Cardiac muscle cell (in vitro differentiated cells and primary cell): ENCODE measurements at regions not wholly inside any gene's neighbourhood (a gene's known extent, or its start where the extent isn't known, plus 50 kb on each side); places are given as distances from the start of the nearest gene placed in this dataset.

ENCODE experiments used
- DNase-seq, 2 donors: peaks; one replicate each; pipeline versions ENCODE4 v3.0.0 to v3.0.0-alpha.2; 2010 to 2017; ENCODE audit warnings: low read depth in 1 of 2, low spot score in 1 of 2
- H3K27ac ChIP-seq: fragments of 200-600 bp; sonication (generic); 2 replicates; pipeline ENCODE4 v1.5.1; 2016
- H3K27me3 ChIP-seq: fragments of 200-600 bp; sonication (generic); 2 replicates; pipeline ENCODE4 v1.6.0; 2016; ENCODE audit warnings: control low read depth
- H3K36me3 ChIP-seq: fragments of 200-600 bp; sonication (generic); 2 replicates; pipeline ENCODE4 v1.5.1; 2016; ENCODE audit warnings: control low read depth
- H3K4me1 ChIP-seq: fragments of 200-600 bp; sonication (generic); 2 replicates; pipeline ENCODE4 v1.8.1; 2017; ENCODE audit warnings: low read depth, mild to moderate bottlenecking, mixed run types
- H3K4me3 ChIP-seq: fragments of 200-600 bp; sonication (generic); 2 replicates; pipeline ENCODE4 v1.5.1; 2016; ENCODE audit warnings: mild to moderate bottlenecking
- H3K9me3 ChIP-seq: fragments of 200-600 bp; sonication (generic); 2 replicates; pipeline ENCODE4 v1.5.1; 2017; ENCODE audit warnings: low read depth, mild to moderate bottlenecking, control low read depth
- CTCF ChIP-seq: IDR thresholded peaks from 2 replicates; pipeline ENCODE4 v1.5.1; 2012; ENCODE audit warnings: low read depth, mild to moderate bottlenecking, low read length

GRCh38 chr11:130576146-130576545, 127.7 kb downstream of the ADAMTS15 start:
- H3K27me3 ChIP-seq, result no peaks in the 10 kb centered on the region
- DNase-seq, result no peak
- H3K4me1 ChIP-seq, result peaks cover 7% of the 10 kb centered on the region
- H3K4me3 ChIP-seq, result no peak overlapping the region
- H3K27ac ChIP-seq, result no peak overlapping the region
- no peaks in the 10 kb centered on the region for H3K9me3 ChIP-seq
- H3K36me3 ChIP-seq, result no peaks in the 10 kb centered on the region
- no peak for TF ChIP-seq CTCF

- no peak for TF ChIP-seq CTCF
- Histone ChIP-seq H3K4me1 (no peaks in the 10 kb centered on the region), H3K27ac (no peak overlapping the region), H3K36me3 (no peaks in the 10 kb centered on the region), H3K27me3 (no peaks in the 10 kb centered on the region), H3K4me3 (no peak overlapping the region), H3K9me3 (no peaks in the 10 kb centered on the region)
- DNase-seq, result no peak
Measured at GRCh38 chr11:130578738-130579368, 130.4 kb downstream of the ADAMTS15 start.

GRCh38 chr11:130580372-130580771, 131.9 kb downstream of the ADAMTS15 start:
- H3K27ac ChIP-seq, result no peak overlapping the region
- H3K9me3 ChIP-seq, result no peaks in the 10 kb centered on the region
- no peaks in the 10 kb centered on the region for H3K27me3 ChIP-seq
- H3K4me3 ChIP-seq, result no peak overlapping the region
- TF ChIP-seq CTCF, result no peak
- DNase-seq, result peak in 1 of 2 donors; percentile 83
- no peaks in the 10 kb centered on the region for H3K4me1 ChIP-seq
- H3K36me3 ChIP-seq, result no peaks in the 10 kb centered on the region

- Histone ChIP-seq H3K27me3 (no peaks in the 10 kb centered on the region), H3K9me3 (no peaks in the 10 kb centered on the region), H3K27ac (no peak overlapping the region), H3K4me3 (no peak overlapping the region), H3K36me3 (no peaks in the 10 kb centered on the region), H3K4me1 (no peaks in the 10 kb centered on the region)
- peak in 1 of 2 donors; percentile 67 for DNase-seq
- no peak for TF ChIP-seq CTCF
Measured at GRCh38 chr11:130580891-130581492, 132.5 kb downstream of the ADAMTS15 start.

- TF ChIP-seq CTCF, result no peak
- DNase-seq, result peak in 1 of 2 donors; percentile 42
- no peaks in the 10 kb centered on the region for H3K27me3 ChIP-seq
Measured at GRCh38 chr11:130581646-130582045, 133.2 kb downstream of the ADAMTS15 start.

More at GRCh38 chr11:130581646-130582045, 133.2 kb downstream of the ADAMTS15 start:
- Histone ChIP-seq H3K4me1 (no peaks in the 10 kb centered on the region), H3K27ac (no peak overlapping the region), H3K9me3 (no peaks in the 10 kb centered on the region), H3K36me3 (no peaks in the 10 kb centered on the region), H3K4me3 (no peak overlapping the region)
